ENCODE measurements at regions not wholly inside any gene's neighbourhood (a gene's known extent, or its start where the extent isn't known, plus 50 kb on each side); places are given as distances from the start of the nearest gene placed in this dataset.

DNA sequence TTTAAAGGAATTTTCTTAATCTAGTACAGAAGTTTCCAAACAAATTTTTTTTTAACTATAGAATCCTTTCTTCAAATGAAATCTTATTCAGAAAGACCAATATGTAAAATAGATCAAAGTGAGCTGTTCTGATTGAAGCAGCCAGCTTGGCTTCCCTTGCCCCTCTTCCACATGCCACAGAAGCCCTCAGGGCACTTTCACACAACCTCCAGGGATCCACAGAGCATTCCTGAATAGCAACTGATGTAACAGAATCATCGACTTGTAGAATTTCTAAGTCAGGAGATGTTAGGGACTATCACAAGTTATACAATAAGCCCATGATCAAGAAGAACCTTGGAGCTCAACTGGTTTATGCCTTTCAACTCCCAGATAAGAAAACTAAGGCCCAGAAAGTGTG, 427.8 kb upstream of the C9orf72 start:
- Histone ChIP-seq H3K23me2 (ENCODE audit: insufficient read length, low read depth, low read length, poor library complexity, severe bottlenecking) (no peaks in the 10 kb centered on the region), H3K9me3 (ENCODE audit: control insufficient read depth, low read depth, low read length) (no peaks in the 10 kb centered on the region), H3K4me2 (ENCODE audit: insufficient read depth, insufficient read length, low read length) (no peak overlapping the region), H3K18ac (ENCODE audit: insufficient read length, low read depth, low read length) (no peak overlapping the region), H2BK15ac (ENCODE audit: low read depth, low read length) (no peak overlapping the region), H3K4ac (ENCODE audit: low read depth, low read length) (no peak overlapping the region), H2BK5ac (ENCODE audit: insufficient read length, low read length) (no peak overlapping the region), H2AFZ (ENCODE audit: low read length) (no peak overlapping the region), H2BK12ac (ENCODE audit: insufficient read length, low read depth, low read length) (no peak overlapping the region), H3K56ac (ENCODE audit: insufficient read length, low read depth, low read length) (no peak overlapping the region), H2AK5ac (ENCODE audit: insufficient read length, low read length) (no peak overlapping the region), H3K23ac (ENCODE audit: insufficient read length, low read depth, low read length) (no peak overlapping the region), H4K91ac (ENCODE audit: insufficient read length, low read depth, low read length) (no peak overlapping the region), H4K20me1 (ENCODE audit: control insufficient read depth, insufficient read depth, insufficient read length) (no peaks in the 10 kb centered on the region), H3K79me1 (ENCODE audit: insufficient read depth, low read depth, low read length, poor library complexity, severe bottlenecking) (no peaks in the 10 kb centered on the region), H2BK120ac (ENCODE audit: low read depth, low read length, poor library complexity, severe bottlenecking) (no peak overlapping the region), H3K79me2 (ENCODE audit: insufficient read depth, low read length) (no peaks in the 10 kb centered on the region), H4K5ac (ENCODE audit: insufficient read length, low read depth, low read length) (no peak overlapping the region), H3T11ph (ENCODE audit: low read length) (no peak overlapping the region), H3K14ac (ENCODE audit: insufficient read depth, low read length) (no peak overlapping the region), H3K4me1 (ENCODE audit: insufficient read depth, low read length) (no peaks in the 10 kb centered on the region; the same call in 1 of the 2 replicates), H3K27me3 (ENCODE audit: insufficient read depth, low read length) (no peaks in the 10 kb centered on the region), H2BK20ac (ENCODE audit: low read depth, low read length, poor library complexity, severe bottlenecking) (no peak overlapping the region), H3K9ac (ENCODE audit: extremely low read depth, insufficient read length, low read length) (no peak overlapping the region), H4K8ac (replicated peaks; ENCODE audit: insufficient read length, low read depth, low read length) (no peak overlapping the region), H3K27ac (ENCODE audit: insufficient read length, low read depth, low read length) (no peak overlapping the region)
- peaks cover 0 to 3% of the 10 kb centered on the region in 2 experiments; a peak in 2 of 4 replicates for H3K4me1 Mint-ChIP-seq
- DNase-seq, result peak; percentile 35
- no peaks in the 10 kb centered on the region for H3K27me3 Mint-ChIP-seq (ENCODE audit: low read depth)
- no peak overlapping the region for H3K4me3 Mint-ChIP-seq
- no peak overlapping the region for H3K27ac Mint-ChIP-seq
- H3K9me3 Mint-ChIP-seq, result no peaks in the 10 kb centered on the region
- H3K36me3 Mint-ChIP-seq (ENCODE audit: insufficient read depth in 1 of 3, low read depth in 3 of 3), result no peaks in the 10 kb centered on the region
- no CpG with 5 or more reads among the region's 1 CpG for WGBS (ENCODE audit: extremely low coverage, insufficient read length, low lambda C conversion rate)
- no peak for TF ChIP-seq CTCF (conservative IDR thresholded peaks at IDR 0.05)

Measured in H9 (cell line).